ENCODE measurements at regions not wholly inside any gene's neighbourhood (a gene's known extent, or its start where the extent isn't known, plus 50 kb on each side); places are given as distances from the start of the nearest gene placed in this dataset.

DNA sequence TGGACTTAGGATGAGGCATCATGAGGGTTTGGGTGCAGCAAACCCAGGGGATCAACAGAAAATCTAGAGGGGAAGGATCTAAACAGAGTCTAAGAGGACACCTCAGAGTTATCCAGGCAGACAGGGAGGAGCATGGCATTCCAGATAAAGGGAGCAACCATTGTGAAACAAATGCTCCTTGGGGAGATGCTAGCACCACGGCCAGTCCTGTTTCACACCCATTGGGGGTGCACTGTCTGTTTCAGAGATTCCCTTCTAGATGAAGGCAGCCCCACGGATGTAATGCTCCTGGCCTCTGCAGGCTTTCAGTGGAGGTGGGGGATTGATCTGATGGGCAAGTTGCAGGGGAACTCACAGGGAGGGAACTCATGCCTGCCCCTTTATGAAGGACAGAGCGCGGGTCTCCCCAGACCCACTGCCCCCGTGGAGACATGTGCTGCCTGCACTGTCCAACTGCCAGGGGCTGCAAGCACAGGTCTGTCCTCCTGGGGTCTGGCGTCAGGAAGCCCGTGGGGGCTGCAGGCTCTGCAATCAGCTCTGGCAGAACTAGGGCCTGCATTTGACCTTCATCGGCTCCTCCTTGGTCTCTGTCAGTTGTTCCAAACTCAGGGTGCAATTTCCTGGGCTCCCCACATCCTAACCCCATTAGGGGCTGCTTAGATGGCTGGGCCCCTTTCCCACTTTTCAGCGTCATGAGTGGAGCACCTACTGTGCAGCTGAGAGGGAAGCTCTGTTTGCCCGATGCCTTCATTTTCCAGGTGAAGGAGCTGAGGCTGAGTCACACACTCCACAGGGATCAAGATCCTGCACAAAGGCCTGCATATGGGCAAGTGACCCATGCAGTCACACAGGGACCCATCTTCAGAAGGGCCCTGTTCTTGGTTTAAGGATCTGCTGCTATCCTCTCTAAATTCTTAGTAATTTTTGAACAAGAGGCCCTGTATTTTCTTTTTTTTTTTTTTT is 163.4 kb downstream of the ARL4C start:
- H3K27ac ChIP-seq (ENCODE audit: low read depth, low read length), result no peak overlapping the region
- no peaks in the 10 kb centered on the region for H4K20me1 ChIP-seq (ENCODE audit: insufficient read depth)
- H3K9ac ChIP-seq (ENCODE audit: low read length), result no peak overlapping the region
- ChIA-PET POLR2A (no interaction called here), CTCF (no interaction called here), RAD21 (ENCODE audit: low non-redundant PET in 1 of 2, low total read pairs in 2 of 2, uncharacterized antibody in 2 of 2, unreplicated experiment in 2 of 2) (no interaction called here)
- no TSS peak for BruUV-seq (replicated peaks)
- H3K36me3 ChIP-seq (ENCODE audit: control insufficient read depth in 1 of 2, insufficient read depth in 2 of 2, low read length in 2 of 2), result no peaks in the 10 kb centered on the region
- intact Hi-C loops (cut with micrococcal nuclease), result no loop called here
- H3K4me2 ChIP-seq (ENCODE audit: low read length), result no peak overlapping the region
- H3K79me2 ChIP-seq (ENCODE audit: insufficient read depth, low read length), result no peaks in the 10 kb centered on the region
- no peak for ATAC-seq
- DNase-seq (ENCODE audit: low read depth, low spot score), result no peak
- no peaks in the 10 kb centered on the region for H3K9me2 ChIP-seq (ENCODE audit: insufficient read depth)
- TF ChIP-seq CTCF (IDR thresholded peaks at IDR 0.05 in 2 of 3, conservative IDR thresholded peaks at IDR 0.05 in 1 of 3; ENCODE audit: borderline replicate concordance in 1 of 3, insufficient read depth in 1 of 3, low read depth in 2 of 3, low read length in 2 of 3) (no peak), TCF7L2 (IDR thresholded peaks at IDR 0.05; ENCODE audit: borderline replicate concordance, extremely low read depth, insufficient read depth, insufficient read length) (no peak), EZH2 (IDR thresholded peaks at IDR 0.05) (no peak), FOSL1 (IDR thresholded peaks at IDR 0.05; ENCODE audit: low read depth) (no peak), ZBTB33 (IDR thresholded peaks at IDR 0.05; ENCODE audit: extremely low read depth, insufficient replicate concordance, low read length) (no peak), SRF (IDR thresholded peaks at IDR 0.05; ENCODE audit: low read depth) (no peak), MAX (IDR thresholded peaks at IDR 0.05) (no peak), JUND (IDR thresholded peaks at IDR 0.05) (no peak), ZFX (IDR thresholded peaks at IDR 0.05) (no peak), EZH2phosphoT487 (IDR thresholded peaks at IDR 0.05; ENCODE audit: borderline replicate concordance) (no peak), EGR1 (IDR thresholded peaks at IDR 0.05; ENCODE audit: low read depth) (no peak), YY1 (IDR thresholded peaks at IDR 0.05; ENCODE audit: extremely low read depth, insufficient replicate concordance, low read depth, low read length) (no peak), CEBPB (IDR thresholded peaks at IDR 0.05; ENCODE audit: low read depth) (no peak), REST (IDR thresholded peaks at IDR 0.05; ENCODE audit: low read depth) (no peak), CBX3 (IDR thresholded peaks at IDR 0.05; ENCODE audit: low read depth) (no peak), RAD21 (IDR thresholded peaks at IDR 0.05; ENCODE audit: low read depth) (no peak), SIN3A (IDR thresholded peaks at IDR 0.05; ENCODE audit: low read depth) (no peak), ELF1 (IDR thresholded peaks at IDR 0.05; ENCODE audit: borderline replicate concordance, low read depth) (no peak)
- TF ChIP-seq, protein P1, sequence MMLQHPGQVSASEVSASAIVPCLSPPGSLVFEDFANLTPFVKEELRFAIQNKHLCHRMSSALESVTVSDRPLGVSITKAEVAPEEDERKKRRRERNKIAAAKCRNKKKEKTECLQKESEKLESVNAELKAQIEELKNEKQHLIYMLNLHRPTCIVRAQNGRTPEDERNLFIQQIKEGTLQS (IDR thresholded peaks at IDR 0.05), result no peak
- no peak overlapping the region for H2AFZ ChIP-seq (ENCODE audit: low read depth, low read length, poor library complexity, severe bottlenecking)
- H3K4me1 ChIP-seq (ENCODE audit: control insufficient read depth in 1 of 2, insufficient read depth in 2 of 2, low read length in 2 of 2), result peaks cover 0 to 3% of the 10 kb centered on the region in 2 experiments; a peak in 1 of 4 replicates
- no peaks in the 10 kb centered on the region for H3K27me3 ChIP-seq (ENCODE audit: insufficient read depth, low read length)
- no peak overlapping the region for H3K4me3 ChIP-seq (replicated peaks in 1 of 2; ENCODE audit: low read depth in 1 of 2, low read length in 2 of 2)
- H3K9me3 ChIP-seq (ENCODE audit: control insufficient read depth in 1 of 2, insufficient read depth in 1 of 2, low read depth in 1 of 2, low read length in 2 of 2), result no peaks in the 10 kb centered on the region

Measured in HCT116 (cell line).